Caco-2 (cell line): ENCODE measurements at regions not wholly inside any gene's neighbourhood (a gene's known extent, or its start where the extent isn't known, plus 50 kb on each side); places are given as distances from the start of the nearest gene placed in this dataset.

Experiments
- BruUV-seq: library from RNA; stranded (reverse); fragments of 400-500 nt; replicated peaks from 2 replicates; lab custom pipeline; 2021; lab: Mats Ljungman, UMichigan
- CTCF ChIA-PET: fragments of 300-600 bp; sonication (Branson Sonifier 250); formaldehyde crosslinking; loops from one replicate; lab custom pipeline; 2022; ENCODE audit warnings: antibody characterized with exemption; lab: Charles Lee
- POLR2A ChIA-PET: fragments of 300-600 bp; sonication (Branson Sonifier 250); formaldehyde crosslinking; loops from one replicate; lab custom pipeline; 2022; ENCODE audit warnings: antibody characterized with exemption; lab: Charles Lee
- DNase-seq, 2 experiments: peaks; one replicate each; pipeline versions ENCODE4 v3.0.0 to v3.0.0-alpha.2; 2020 to 2022
- H3K27me3 ChIP-seq: replicated peaks from 2 replicates; pipeline ENCODE4 v1.6.0; 2011; ENCODE audit warnings: low read length; ENCODE audit not compliant: control insufficient read depth, insufficient read depth
- H3K36me3 ChIP-seq: 2 replicates; pipeline ENCODE4 v1.5.1; 2011; ENCODE audit warnings: low read length; ENCODE audit not compliant: control insufficient read depth, insufficient read depth
- H3K4me1 ChIP-seq: fragments of 250-450 bp; sonication (Bioruptor Pico); 2 replicates; pipeline ENCODE4 v1.5.1; 2020; ENCODE audit warnings: mild to moderate bottlenecking
- H3K4me3 ChIP-seq: 2 replicates; pipeline ENCODE4 v1.5.1; 2011; ENCODE audit warnings: low read depth, mild to moderate bottlenecking, control low read depth, low read length
- H3K9me3 ChIP-seq: fragments of 250-450 bp; sonication (Bioruptor Pico); 2 replicates; pipeline ENCODE4 v1.5.1; 2020; ENCODE audit warnings: mild to moderate bottlenecking, moderate library complexity
- H3K27ac Mint-ChIP-seq: one replicate; pipeline ENCODE4 v1.8.0; 2022; ENCODE audit warnings: mixed read lengths; ENCODE audit not compliant: unreplicated experiment
- H3K27me3 Mint-ChIP-seq: one replicate; pipeline ENCODE4 v1.8.0; 2022; ENCODE audit warnings: mixed read lengths; ENCODE audit not compliant: insufficient read depth, unreplicated experiment
- H3K36me3 Mint-ChIP-seq: one replicate; pipeline ENCODE4 v1.8.0; 2022; ENCODE audit warnings: mild to moderate bottlenecking, mixed read lengths; ENCODE audit not compliant: insufficient read depth, unreplicated experiment
- H3K4me1 Mint-ChIP-seq: one replicate; pipeline ENCODE4 v1.8.0; 2022; ENCODE audit warnings: low read depth, mixed read lengths; ENCODE audit not compliant: unreplicated experiment
- H3K4me3 Mint-ChIP-seq: one replicate; pipeline ENCODE4 v1.8.0; 2022; ENCODE audit warnings: mild to moderate bottlenecking, moderate library complexity, mixed read lengths; ENCODE audit not compliant: unreplicated experiment
- H3K9me3 Mint-ChIP-seq: one replicate; pipeline ENCODE4 v1.8.0; 2022; ENCODE audit warnings: mixed read lengths; ENCODE audit not compliant: unreplicated experiment
- CTCF ChIP-seq, 2 experiments: fragments of 200-600 bp in 1 of 2; IDR thresholded peaks; 1 replicate in 1 of 2; 2 replicates in 1 of 2; pipeline versions ENCODE4 v1.5.1 to v1.8.0; 2011 to 2022; ENCODE audit warnings: antibody characterized with exemption in 1 of 2, control low read depth in 1 of 2, inconsistent platforms in 1 of 2, low read depth in 1 of 2, low read length in 1 of 2, mild to moderate bottlenecking in 1 of 2, moderate library complexity in 1 of 2; ENCODE audit not compliant: insufficient read depth in 1 of 2, severe bottlenecking in 1 of 2, unreplicated experiment in 1 of 2
- intact Hi-C: fragments of 100-400 bp; cut with micrococcal nuclease; formaldehyde crosslinking; loops from one replicate; pipeline ENCODE4 v1.10.0; 2022; ENCODE audit not compliant: unreplicated experiment

- ChIA-PET CTCF (no interaction called here), POLR2A (no interaction called here)
- Mint-ChIP-seq H3K27ac (no peak overlapping the region), H3K36me3 (no peaks in the 10 kb centered on the region), H3K9me3 (no peaks in the 10 kb centered on the region), H3K4me1 (no peaks in the 10 kb centered on the region), H3K4me3 (no peak overlapping the region), H3K27me3 (no peaks in the 10 kb centered on the region)
- no peak for DNase-seq
- Histone ChIP-seq H3K4me1 (no peaks in the 10 kb centered on the region), H3K4me3 (no peak overlapping the region), H3K27me3 (no peaks in the 10 kb centered on the region), H3K9me3 (no peaks in the 10 kb centered on the region), H3K36me3 (no peaks in the 10 kb centered on the region)
- no TSS peak for BruUV-seq
- TF ChIP-seq CTCF (IDR thresholded peaks at IDR 0.05; ENCODE audit: insufficient read depth in 1 of 2, low read depth in 1 of 2, low read length in 1 of 2, severe bottlenecking in 1 of 2, unreplicated experiment in 1 of 2) = no peak
- intact Hi-C loops = no loop called here
Measured at GRCh38 chr5:13331585-13331984, 612.9 kb downstream of the DNAH5 start.

GRCh38 chr5:13328316-13328715, 616.2 kb downstream of the DNAH5 start:
- H3K4me1 Mint-ChIP-seq = no peaks in the 10 kb centered on the region
- ChIA-PET CTCF (no interaction called here), POLR2A (no interaction called here)
- TF ChIP-seq CTCF (IDR thresholded peaks at IDR 0.05; ENCODE audit: insufficient read depth in 1 of 2, low read depth in 1 of 2, low read length in 1 of 2, severe bottlenecking in 1 of 2, unreplicated experiment in 1 of 2) = no peak
- intact Hi-C loops = no loop called here
- H3K27me3 ChIP-seq = no peaks in the 10 kb centered on the region
- H3K27me3 Mint-ChIP-seq = no peaks in the 10 kb centered on the region
- H3K4me3 ChIP-seq = no peak overlapping the region
- H3K4me1 ChIP-seq = no peaks in the 10 kb centered on the region
- no peak for DNase-seq
- no peak overlapping the region for H3K4me3 Mint-ChIP-seq
- no peak overlapping the region for H3K27ac Mint-ChIP-seq
- no peaks in the 10 kb centered on the region for H3K36me3 ChIP-seq
- no TSS peak for BruUV-seq
- H3K36me3 Mint-ChIP-seq = no peaks in the 10 kb centered on the region
- no peaks in the 10 kb centered on the region for H3K9me3 ChIP-seq
- no peaks in the 10 kb centered on the region for H3K9me3 Mint-ChIP-seq

GRCh38 chr5:13325765-13326164, 618.7 kb downstream of the DNAH5 start:
- no peak for TF ChIP-seq CTCF (IDR thresholded peaks at IDR 0.05; ENCODE audit: insufficient read depth in 1 of 2, low read depth in 1 of 2, low read length in 1 of 2, severe bottlenecking in 1 of 2, unreplicated experiment in 1 of 2)
- no peak for DNase-seq
- H3K9me3 ChIP-seq = peaks cover 5% of the 10 kb centered on the region; the same call in 1 of the 2 replicates
- no peak overlapping the region for H3K4me3 ChIP-seq
- Mint-ChIP-seq H3K36me3 (no peaks in the 10 kb centered on the region), H3K4me1 (no peaks in the 10 kb centered on the region), H3K27me3 (no peaks in the 10 kb centered on the region), H3K27ac (no peak overlapping the region), H3K9me3 (peaks cover under 1% of the 10 kb centered on the region), H3K4me3 (no peak overlapping the region)
- ChIA-PET POLR2A (no interaction called here), CTCF (no interaction called here)
- no TSS peak for BruUV-seq
- H3K27me3 ChIP-seq = no peaks in the 10 kb centered on the region
- intact Hi-C loops = no loop called here
- H3K36me3 ChIP-seq = no peaks in the 10 kb centered on the region
- peaks cover 12% of the 10 kb centered on the region; the same call in 1 of the 2 replicates for H3K4me1 ChIP-seq
